GM19455 (cell line): ENCODE measurements at regions not wholly inside any gene's neighbourhood (a gene's known extent, or its start where the extent isn't known, plus 50 kb on each side); places are given as distances from the start of the nearest gene placed in this dataset.

Source experiments
- ATAC-seq: cut with Tn5 transposase; IDR thresholded peaks from one replicate; pipeline ENCODE4 v1.9.1; 2021; ENCODE audit not compliant: unreplicated experiment

GRCh38 chr3:162274070-162274469 lies 777.5 kb downstream of the OTOL1 start:
- no peak for ATAC-seq

GRCh38 chr3:162278834-162279233 lies 782.2 kb downstream of the OTOL1 start:
- no peak for ATAC-seq

GRCh38 chr3:162285259-162285658 lies 788.7 kb downstream of the OTOL1 start:
- no peak for ATAC-seq

- no peak for ATAC-seq
Observed at GRCh38 chr3:162287600-162287999, 791.0 kb downstream of the OTOL1 start.

GRCh38 chr3:162292409-162292808 lies 795.8 kb downstream of the OTOL1 start:
- no peak for ATAC-seq

GRCh38 chr3:162295323-162295983 lies 798.8 kb downstream of the OTOL1 start:
- ATAC-seq, result no peak

GRCh38 chr3:162302983-162303624 lies 806.5 kb downstream of the OTOL1 start:
- ATAC-seq, result no peak

- ATAC-seq, result no peak
Observed at GRCh38 chr3:162317046-162317445, 820.4 kb downstream of the OTOL1 start.

- ATAC-seq, result no peak
Observed at GRCh38 chr3:162328649-162329048, 832.0 kb downstream of the OTOL1 start.

- ATAC-seq, result no peak
Observed at GRCh38 chr3:162329514-162329913, 832.9 kb downstream of the OTOL1 start.

- no peak for ATAC-seq
Observed at GRCh38 chr3:162332344-162332743, 835.7 kb downstream of the OTOL1 start.

GRCh38 chr3:162334537-162334936 lies 837.9 kb downstream of the OTOL1 start:
- ATAC-seq, result no peak

- no peak for ATAC-seq
Observed at GRCh38 chr3:162337630-162338029, 841.0 kb downstream of the OTOL1 start.

- no peak for ATAC-seq
Observed at GRCh38 chr3:162338514-162338913, 841.9 kb downstream of the OTOL1 start.

GRCh38 chr3:162348912-162349311 lies 852.3 kb downstream of the OTOL1 start:
- ATAC-seq, result no peak

- ATAC-seq, result no peak
Observed at GRCh38 chr3:162353414-162353813, 856.8 kb downstream of the OTOL1 start.

GRCh38 chr3:162354356-162354755 lies 857.7 kb downstream of the OTOL1 start:
- ATAC-seq, result no peak

GRCh38 chr3:162365066-162365719 lies 868.6 kb downstream of the OTOL1 start:
- ATAC-seq, result no peak

- ATAC-seq, result no peak
Observed at GRCh38 chr3:162366166-162366766, 869.7 kb downstream of the OTOL1 start.

- no peak for ATAC-seq
Observed at GRCh38 chr3:162367429-162368260, 871.0 kb downstream of the OTOL1 start.

- no peak for ATAC-seq
Observed at GRCh38 chr3:162368417-162368816, 871.8 kb downstream of the OTOL1 start.
